Mammary epithelial cell (primary cell): ENCODE measurements at regions not wholly inside any gene's neighbourhood (a gene's known extent, or its start where the extent isn't known, plus 50 kb on each side); places are given as distances from the start of the nearest gene placed in this dataset.

ENCODE experiments used
- CTCF ChIP-seq, 2 donors: IDR thresholded peaks in 1 of 2; conservative IDR thresholded peaks in 1 of 2; 2 replicates each; pipeline ENCODE4 v1.5.1; 2011 to 2012; ENCODE audit warnings: inconsistent platforms in 2 of 2, low read length in 2 of 2, mild to moderate bottlenecking in 2 of 2, control low read depth in 1 of 2, low read depth in 1 of 2; ENCODE audit not compliant: insufficient read depth in 1 of 2; ENCODE audit errors: extremely low read depth in 1 of 2
- EZH2 ChIP-seq: IDR thresholded peaks from 2 replicates; pipeline ENCODE4 v1.6.1; 2012; ENCODE audit warnings: low read length, inconsistent platforms, borderline replicate concordance

GRCh38 chr5:143554918-143555477, 151.5 kb upstream of the NR3C1 start:
- TF ChIP-seq CTCF (conservative IDR thresholded peaks at IDR 0.05 in 1 of 2, IDR thresholded peaks at IDR 0.05 in 1 of 2; ENCODE audit: extremely low read depth in 1 of 2, insufficient read depth in 1 of 2, low read depth in 1 of 2, low read length in 2 of 2) (no peak), EZH2 (no peak)
